Adipocyte (in vitro differentiated cells): ENCODE measurements at regions not wholly inside any gene's neighbourhood (a gene's known extent, or its start where the extent isn't known, plus 50 kb on each side); places are given as distances from the start of the nearest gene placed in this dataset.

Source experiments
- DNase-seq: peaks from one replicate; pipeline ENCODE4 v3.0.0-alpha.2; 2015; ENCODE audit warnings: low read depth
- H3K27me3 ChIP-seq: replicated peaks from 2 replicates; pipeline ENCODE4 v1.7.0; 2013; ENCODE audit warnings: mild to moderate bottlenecking, low read length, moderate library complexity; ENCODE audit not compliant: control insufficient read depth, insufficient read depth
- H3K36me3 ChIP-seq: 2 replicates; pipeline ENCODE4 v1.7.0; 2013; ENCODE audit warnings: low read length, mild to moderate bottlenecking, moderate library complexity; ENCODE audit not compliant: control insufficient read depth, insufficient read depth, severe bottlenecking
- H3K4me1 ChIP-seq: 2 replicates; pipeline ENCODE4 v1.7.0; 2013; ENCODE audit warnings: mild to moderate bottlenecking, low read length, moderate library complexity; ENCODE audit not compliant: control insufficient read depth, insufficient read depth
- H3K4me3 ChIP-seq: 2 replicates; pipeline ENCODE4 v1.7.0; 2013; ENCODE audit warnings: mild to moderate bottlenecking, low read length, moderate library complexity
- H3K9ac ChIP-seq: 2 replicates; pipeline ENCODE4 v1.7.0; 2013; ENCODE audit warnings: mild to moderate bottlenecking, low read length, moderate library complexity
- H3K9me3 ChIP-seq: 2 replicates; pipeline ENCODE4 v1.7.0; 2013; ENCODE audit warnings: mild to moderate bottlenecking, low read length, moderate library complexity; ENCODE audit not compliant: control insufficient read depth

DNA sequence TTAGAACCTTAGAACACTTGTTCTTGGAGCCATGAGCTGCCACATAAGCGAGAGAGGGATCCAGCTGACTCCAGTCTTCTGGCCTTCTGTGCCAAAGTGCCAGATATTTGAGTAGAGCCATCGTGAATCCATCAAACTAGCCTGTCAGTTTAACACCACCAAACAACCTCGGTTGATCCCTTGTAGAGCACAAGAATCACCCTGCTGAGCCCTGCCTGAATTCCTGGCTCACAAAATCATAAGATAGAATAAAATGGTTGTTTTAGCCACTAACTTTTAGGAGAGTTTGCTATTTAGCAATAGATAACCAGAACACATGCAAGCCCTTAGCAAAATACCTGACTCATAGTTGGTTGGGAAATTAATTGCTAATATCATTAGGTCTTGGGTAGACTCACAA is 407.6 kb upstream of the PROK2 start:
- Histone ChIP-seq H3K4me1 (peaks cover 22% of the 10 kb centered on the region), H3K9ac (no peak overlapping the region), H3K27me3 (peaks cover 8% of the 10 kb centered on the region), H3K36me3 (no peaks in the 10 kb centered on the region), H3K9me3 (peaks cover 13% of the 10 kb centered on the region), H3K4me3 (peak overlapping the region; percentile 26)
- no peak for DNase-seq

DNA sequence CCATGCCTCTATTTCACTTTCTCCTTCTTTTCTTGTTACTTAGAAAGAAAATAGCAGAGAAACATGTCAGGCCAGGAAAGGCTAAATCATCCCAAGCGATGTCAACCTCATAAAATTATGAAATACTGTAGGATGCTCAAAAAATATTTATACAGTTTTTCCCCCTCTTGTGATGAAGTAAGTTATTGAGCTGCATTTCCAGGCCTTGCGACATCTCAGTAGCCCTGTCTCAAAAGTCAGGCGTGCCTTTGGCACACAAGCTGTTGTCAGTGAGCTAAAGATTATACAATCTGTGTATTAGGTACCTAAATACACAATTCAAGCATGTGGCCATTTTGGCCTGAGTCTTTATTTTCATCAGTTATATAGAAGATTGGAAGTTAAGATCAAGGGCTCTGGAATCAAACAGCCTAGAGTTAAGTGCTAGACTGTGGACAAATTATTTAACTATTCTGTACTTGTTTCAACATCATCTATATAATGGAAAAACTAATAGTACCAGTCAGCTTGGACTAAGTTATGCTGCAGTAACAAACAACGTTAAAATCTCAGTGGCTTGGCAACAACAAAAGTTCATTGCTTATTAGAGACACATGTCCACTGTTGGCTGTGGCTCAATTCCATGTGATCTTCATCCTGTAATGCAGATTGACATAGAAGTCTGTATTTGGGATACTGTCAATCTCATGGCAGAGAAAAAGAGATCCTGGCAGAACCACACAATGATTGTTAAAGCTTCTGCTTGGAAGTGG is 406.4 kb upstream of the PROK2 start:
- no peaks in the 10 kb centered on the region for H3K36me3 ChIP-seq
- H3K9me3 ChIP-seq, result peaks cover 13% of the 10 kb centered on the region
- no peak overlapping the region for H3K4me3 ChIP-seq
- no peak overlapping the region for H3K9ac ChIP-seq
- DNase-seq, result peak; percentile 41
- H3K27me3 ChIP-seq, result peaks cover 6% of the 10 kb centered on the region
- peaks cover 27% of the 10 kb centered on the region for H3K4me1 ChIP-seq

- Histone ChIP-seq H3K9me3 (peaks cover 13% of the 10 kb centered on the region), H3K4me3 (no peak overlapping the region), H3K27me3 (no peaks in the 10 kb centered on the region), H3K36me3 (no peaks in the 10 kb centered on the region), H3K9ac (no peak overlapping the region), H3K4me1 (peaks cover 31% of the 10 kb centered on the region)
- DNase-seq, result no peak
Measured at GRCh38 chr3:72190050-72190449, 405.1 kb upstream of the PROK2 start.

DNA sequence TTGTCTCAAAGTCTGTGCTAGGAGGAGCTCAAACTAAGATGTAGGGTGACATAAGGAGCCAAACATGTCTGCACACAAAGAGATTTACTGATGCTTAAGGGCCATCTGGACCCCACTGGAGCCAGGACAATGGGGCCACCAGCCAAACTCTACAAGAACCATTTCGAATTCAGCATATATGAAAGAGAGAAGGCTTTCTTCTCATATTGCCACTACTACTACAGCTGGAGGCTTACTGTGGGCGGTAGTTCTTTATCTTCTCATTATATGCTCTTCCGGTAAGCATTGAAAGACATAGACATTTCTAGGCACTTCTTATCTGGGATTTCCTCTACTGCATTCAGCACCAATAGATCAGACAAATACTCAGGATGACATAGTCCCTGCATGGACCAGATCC is 404.4 kb upstream of the PROK2 start:
- H3K36me3 ChIP-seq, result no peaks in the 10 kb centered on the region
- H3K9ac ChIP-seq, result no peak overlapping the region
- H3K4me1 ChIP-seq, result peaks cover 26% of the 10 kb centered on the region
- H3K27me3 ChIP-seq, result no peaks in the 10 kb centered on the region
- no peak overlapping the region for H3K4me3 ChIP-seq
- H3K9me3 ChIP-seq, result peaks cover 13% of the 10 kb centered on the region
- no peak for DNase-seq

- no peak for DNase-seq
- Histone ChIP-seq H3K4me3 (no peak overlapping the region), H3K4me1 (peaks cover 22% of the 10 kb centered on the region), H3K27me3 (no peaks in the 10 kb centered on the region), H3K9me3 (peaks cover 13% of the 10 kb centered on the region), H3K36me3 (no peaks in the 10 kb centered on the region), H3K9ac (no peak overlapping the region)
Measured at GRCh38 chr3:72188536-72188935, 403.6 kb upstream of the PROK2 start.

- H3K9ac ChIP-seq, result no peak overlapping the region
- H3K27me3 ChIP-seq, result no peaks in the 10 kb centered on the region
- H3K4me3 ChIP-seq, result no peak overlapping the region
- no peak for DNase-seq
- peaks cover 6% of the 10 kb centered on the region for H3K9me3 ChIP-seq
- no peaks in the 10 kb centered on the region for H3K36me3 ChIP-seq
- peaks cover 19% of the 10 kb centered on the region for H3K4me1 ChIP-seq
Measured at GRCh38 chr3:72187131-72187530, 402.2 kb upstream of the PROK2 start.

- peaks cover 15% of the 10 kb centered on the region for H3K4me1 ChIP-seq
- no peaks in the 10 kb centered on the region for H3K27me3 ChIP-seq
- no peaks in the 10 kb centered on the region for H3K36me3 ChIP-seq
- no peak overlapping the region for H3K4me3 ChIP-seq
- no peak overlapping the region for H3K9ac ChIP-seq
- H3K9me3 ChIP-seq, result no peaks in the 10 kb centered on the region
- peak; percentile 51 for DNase-seq
Measured at GRCh38 chr3:72186400-72186855, 401.5 kb upstream of the PROK2 start.

DNA sequence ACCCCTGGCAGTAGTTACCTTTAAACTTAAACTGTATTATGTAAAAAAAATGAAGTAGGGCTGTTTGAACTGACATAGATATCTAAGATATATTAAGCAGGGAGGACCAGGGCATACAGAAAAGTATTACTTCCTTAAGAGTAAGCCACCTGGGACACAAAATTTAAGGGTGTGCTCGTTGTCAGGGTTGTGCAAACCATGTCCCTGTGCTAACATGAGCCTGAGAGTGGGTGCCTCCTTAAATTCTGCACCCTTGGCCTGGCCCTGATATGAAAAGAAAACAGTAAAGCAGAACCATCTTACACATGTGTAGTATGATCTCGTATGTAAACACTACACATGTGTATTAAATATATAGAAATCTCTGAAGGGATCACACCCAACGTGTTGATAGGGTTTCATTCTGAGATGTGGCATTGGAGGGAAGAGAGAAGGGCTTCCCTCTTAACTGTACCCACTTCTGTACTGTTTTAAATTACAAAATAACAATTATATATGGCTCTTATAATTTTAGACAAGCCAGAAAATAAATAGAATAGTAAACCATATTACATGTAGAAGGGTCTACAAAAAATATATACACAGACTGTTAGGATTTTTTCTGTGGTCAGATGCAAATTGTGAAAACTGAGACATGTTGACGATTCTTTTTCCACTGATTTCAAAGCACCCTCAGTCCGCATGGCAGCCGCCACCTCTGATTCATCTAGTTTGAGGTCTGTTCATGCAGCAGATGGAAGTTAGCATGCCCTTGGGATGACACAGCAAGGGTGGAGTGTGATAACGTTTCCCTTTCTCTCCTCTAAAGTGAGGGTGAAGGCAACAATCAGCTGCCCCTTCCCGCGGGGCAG is 400.8 kb upstream of the PROK2 start:
- Histone ChIP-seq H3K27me3 (no peaks in the 10 kb centered on the region), H3K9ac (no peak overlapping the region), H3K4me3 (no peak overlapping the region), H3K4me1 (peaks cover 9% of the 10 kb centered on the region), H3K9me3 (no peaks in the 10 kb centered on the region), H3K36me3 (no peaks in the 10 kb centered on the region)
- peak; percentile 73 for DNase-seq

DNA sequence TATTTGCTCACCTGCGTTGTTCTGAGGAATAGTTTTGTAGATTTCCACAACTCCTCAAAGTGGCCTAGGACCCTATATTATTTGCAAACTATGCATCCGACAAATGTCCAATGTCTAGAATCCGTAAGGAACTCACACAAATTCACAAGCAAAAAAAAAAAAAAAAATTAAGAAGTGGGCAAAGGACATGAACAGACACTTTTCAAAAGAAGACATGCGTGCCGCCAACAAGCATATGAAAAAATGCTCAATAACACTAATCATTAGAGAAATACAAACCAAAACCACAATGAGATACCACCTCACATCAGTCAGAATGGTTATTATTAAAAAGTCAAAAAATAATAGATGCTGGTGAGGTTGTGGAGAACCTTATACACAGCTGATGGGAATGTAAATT is 398.5 kb upstream of the PROK2 start:
- Histone ChIP-seq H3K9ac (no peak overlapping the region), H3K9me3 (no peaks in the 10 kb centered on the region), H3K4me3 (no peak overlapping the region), H3K4me1 (peaks cover 9% of the 10 kb centered on the region), H3K36me3 (no peaks in the 10 kb centered on the region), H3K27me3 (peaks cover 5% of the 10 kb centered on the region)
- DNase-seq, result no peak

DNA sequence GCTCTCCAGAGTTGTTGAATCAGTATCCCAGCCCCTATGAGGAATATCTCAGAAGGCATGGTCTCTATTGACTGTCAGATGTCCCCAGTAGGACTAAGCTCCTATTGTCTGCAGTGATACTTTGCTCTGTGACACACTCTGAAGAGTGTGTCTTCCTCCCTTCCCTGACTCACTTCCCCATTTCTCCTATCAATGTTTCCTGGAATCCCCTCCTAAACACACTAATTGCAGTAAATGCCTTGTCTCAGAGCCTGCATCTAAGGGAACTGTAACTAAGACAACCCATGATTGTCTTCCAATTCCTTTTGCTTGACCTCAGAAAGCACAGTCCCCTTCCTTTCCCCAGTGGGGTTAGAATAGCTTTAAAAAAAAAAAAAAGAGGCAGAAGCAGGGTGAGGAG is 397.3 kb upstream of the PROK2 start:
- Histone ChIP-seq H3K36me3 (no peaks in the 10 kb centered on the region), H3K9ac (no peak overlapping the region), H3K4me1 (peaks cover 17% of the 10 kb centered on the region), H3K27me3 (peaks cover 5% of the 10 kb centered on the region), H3K9me3 (no peaks in the 10 kb centered on the region), H3K4me3 (no peak overlapping the region)
- no peak for DNase-seq

- no peak overlapping the region for H3K9ac ChIP-seq
- no peaks in the 10 kb centered on the region for H3K9me3 ChIP-seq
- H3K27me3 ChIP-seq, result peaks cover 5% of the 10 kb centered on the region
- DNase-seq, result no peak
- H3K4me1 ChIP-seq, result peaks cover 18% of the 10 kb centered on the region
- no peaks in the 10 kb centered on the region for H3K36me3 ChIP-seq
- H3K4me3 ChIP-seq, result no peak overlapping the region
Measured at GRCh38 chr3:72181251-72181650, 396.3 kb upstream of the PROK2 start.
